GM18505 (cell line): ENCODE measurements at regions not wholly inside any gene's neighbourhood (a gene's known extent, or its start where the extent isn't known, plus 50 kb on each side); places are given as distances from the start of the nearest gene placed in this dataset.

Experiments
- ATAC-seq: cut with Tn5 transposase; IDR thresholded peaks from one replicate; pipeline ENCODE4 v1.9.1; 2021; ENCODE audit not compliant: unreplicated experiment
- POLR2A ChIP-seq: IDR thresholded peaks from 4 replicates; pipeline ENCODE4 v1.6.1; 2011; ENCODE audit warnings: borderline replicate concordance; ENCODE audit not compliant: insufficient read depth, insufficient read length; ENCODE audit errors: extremely low read depth

DNA sequence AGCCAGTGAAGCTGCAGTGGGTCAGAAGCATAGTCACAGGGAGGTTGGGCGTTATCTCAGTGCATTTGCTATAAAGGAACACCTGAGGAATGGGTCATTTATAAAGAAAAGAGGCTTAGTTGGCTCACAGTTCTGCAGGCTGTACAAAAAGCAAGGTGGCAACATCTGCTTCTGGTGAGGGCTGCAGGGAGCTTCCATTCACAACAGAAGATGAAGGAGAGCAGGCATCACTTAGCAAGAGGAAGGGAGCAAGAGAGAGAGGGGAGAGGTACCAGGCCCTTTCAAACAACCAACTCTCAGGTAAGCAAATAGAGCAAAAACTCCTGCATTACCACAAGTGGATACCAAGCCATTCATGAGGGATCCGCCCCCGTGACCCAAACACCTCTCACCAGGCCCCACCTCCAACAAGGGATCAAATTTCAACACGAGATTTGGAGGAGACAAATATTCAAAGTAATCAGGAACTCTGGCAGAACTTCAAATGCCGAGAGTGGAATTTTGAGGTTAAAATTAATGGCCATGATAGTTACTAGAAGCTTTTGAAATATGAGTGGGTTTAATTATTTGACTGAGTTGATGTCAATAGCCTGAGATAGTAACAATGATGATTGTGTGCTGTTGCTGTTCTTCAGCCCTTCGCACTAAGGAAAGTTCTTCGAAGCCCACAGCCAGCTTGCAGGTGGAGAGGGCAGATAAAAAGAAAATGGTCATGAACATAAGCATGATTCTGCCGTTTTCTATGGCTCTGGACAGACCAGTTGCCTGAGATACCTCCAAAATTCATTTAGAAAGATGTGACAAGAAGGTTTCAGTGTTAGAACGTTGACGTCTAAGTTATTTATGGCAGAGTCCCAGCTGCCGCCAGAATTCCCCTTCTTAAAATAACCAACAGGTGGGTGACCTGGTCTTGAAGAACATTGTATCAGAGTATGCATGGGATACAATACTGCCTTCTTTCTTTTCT is 55.3 kb upstream of the ADTRP start:
- peak; percentile 73 for ATAC-seq
- TF ChIP-seq POLR2A = peak; percentile 27

DNA sequence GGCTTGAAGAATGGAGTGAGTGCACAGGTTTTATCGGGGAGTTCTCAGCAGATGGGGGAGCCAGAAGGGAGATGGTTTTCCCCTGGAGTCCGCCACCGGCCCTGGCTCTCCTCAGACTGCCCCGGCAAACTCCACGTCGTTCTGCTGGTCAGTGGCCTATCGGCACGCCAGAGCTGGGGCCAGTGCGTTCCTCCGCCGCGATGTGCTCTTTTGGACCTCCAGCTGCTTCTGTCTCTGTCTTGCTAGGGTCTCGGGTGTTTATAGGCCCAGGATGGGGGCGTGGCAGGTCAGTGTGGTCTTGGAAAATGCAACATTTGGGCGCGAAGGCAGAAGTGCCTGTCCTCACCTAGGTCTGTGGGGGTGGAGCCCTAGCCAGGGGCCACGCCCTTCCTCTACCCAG is 53.0 kb upstream of the ADTRP start:
- ATAC-seq = no peak
- TF ChIP-seq POLR2A = no peak

GRCh38 chr6:11830520-11830919 is 51.9 kb upstream of the ADTRP start:
- no peak for ATAC-seq
- TF ChIP-seq POLR2A = no peak

- no peak for TF ChIP-seq POLR2A
- no peak for ATAC-seq
Observed at GRCh38 chr6:11830105-11830504, 51.5 kb upstream of the ADTRP start.

- TF ChIP-seq POLR2A = no peak
- no peak for ATAC-seq
Observed at GRCh38 chr6:11828262-11828870, 49.8 kb upstream of the ADTRP start.
